PC-9 (cell line): ENCODE measurements at regions not wholly inside any gene's neighbourhood (a gene's known extent, or its start where the extent isn't known, plus 50 kb on each side); places are given as distances from the start of the nearest gene placed in this dataset.

ENCODE experiments used
- BruUV-seq: library from RNA; stranded (reverse); fragments of 400-500 nt; replicated peaks from 2 replicates; lab custom pipeline; 2021; lab: Mats Ljungman, UMichigan
- CTCF ChIA-PET: fragments of 300-600 bp; sonication (Branson Sonifier 250); formaldehyde crosslinking; loops from one replicate; lab custom pipeline; 2022; ENCODE audit warnings: antibody characterized with exemption; lab: Charles Lee
- POLR2A ChIA-PET: fragments of 300-600 bp; sonication (Branson Sonifier 250); formaldehyde crosslinking; loops from one replicate; lab custom pipeline; 2022; ENCODE audit warnings: antibody characterized with exemption; ENCODE audit not compliant: unreplicated experiment; lab: Charles Lee
- DNase-seq, 2 experiments: peaks; one replicate each; pipeline versions ENCODE4 v3.0.0 to v3.0.0-alpha.2; 2015 to 2022; ENCODE audit warnings: mixed read lengths in 1 of 2
- H2AFZ ChIP-seq: fragments of 200-600 bp; sonication (generic); 2 replicates; pipeline ENCODE4 v1.8.1; 2017; ENCODE audit warnings: antibody characterized with exemption
- H3F3A ChIP-seq: fragments of 200-600 bp; sonication (generic); 2 replicates; pipeline ENCODE4 v1.8.1; 2017; ENCODE audit warnings: antibody characterized with exemption, mild to moderate bottlenecking, low read depth; ENCODE audit not compliant: insufficient read depth
- H3K27ac ChIP-seq: fragments of 200-600 bp; sonication (generic); 2 replicates; pipeline ENCODE4 v1.6.1; 2016; ENCODE audit warnings: mixed run types
- H3K27me3 ChIP-seq: fragments of 200-600 bp; sonication (generic); 2 replicates; pipeline ENCODE4 v1.6.1; 2016; ENCODE audit warnings: low read depth, mixed run types; ENCODE audit not compliant: insufficient read depth
- H3K36me3 ChIP-seq: fragments of 200-600 bp; sonication (generic); 2 replicates; pipeline ENCODE4 v1.6.1; 2016; ENCODE audit warnings: low read depth, mixed run types
- H3K4me1 ChIP-seq: fragments of 200-600 bp; sonication (generic); replicated peaks from 2 replicates; pipeline ENCODE4 v1.6.1; 2016; ENCODE audit warnings: mixed run types; ENCODE audit not compliant: insufficient read depth
- H3K4me2 ChIP-seq: fragments of 200-600 bp; sonication (generic); 2 replicates; pipeline ENCODE4 v1.6.1; 2017; ENCODE audit warnings: mixed run types
- H3K4me3 ChIP-seq: fragments of 200-600 bp; sonication (generic); 2 replicates; pipeline ENCODE4 v1.6.1; 2016; ENCODE audit warnings: mixed run types
- H3K79me2 ChIP-seq: fragments of 200-600 bp; sonication (generic); 2 replicates; pipeline ENCODE4 v1.6.1; 2017; ENCODE audit warnings: low read depth, mixed run types
- H3K9me2 ChIP-seq: fragments of 200-600 bp; sonication (generic); 2 replicates; pipeline ENCODE4 v1.8.1; 2017; ENCODE audit warnings: mild to moderate bottlenecking; ENCODE audit not compliant: insufficient read depth
- H3K9me3 ChIP-seq: fragments of 200-600 bp; sonication (generic); 2 replicates; pipeline ENCODE4 v1.8.1; 2016; ENCODE audit warnings: low read depth; ENCODE audit not compliant: insufficient read depth
- H4K20me1 ChIP-seq: fragments of 200-600 bp; sonication (generic); 2 replicates; pipeline ENCODE4 v1.8.1; 2017; ENCODE audit not compliant: insufficient read depth
- EZH2 ChIP-seq: fragments of 200-600 bp; sonication (generic); IDR thresholded peaks from 2 replicates; pipeline ENCODE4 v1.8.0; 2017; ENCODE audit warnings: antibody characterized with exemption, low read depth
- intact Hi-C: fragments of 100-400 bp; cut with micrococcal nuclease; formaldehyde crosslinking; loops from one replicate; pipeline ENCODE4 v1.10.0; 2022; ENCODE audit not compliant: unreplicated experiment
- TF ChIP-seq, protein P1 (sequence below): fragments of 200-600 bp; sonication (generic); conservative IDR thresholded peaks from 2 replicates; pipeline ENCODE4 v1.6.1; 2017; ENCODE audit warnings: mixed run types, antibody characterized with exemption, mild to moderate bottlenecking, moderate library complexity

DNA sequence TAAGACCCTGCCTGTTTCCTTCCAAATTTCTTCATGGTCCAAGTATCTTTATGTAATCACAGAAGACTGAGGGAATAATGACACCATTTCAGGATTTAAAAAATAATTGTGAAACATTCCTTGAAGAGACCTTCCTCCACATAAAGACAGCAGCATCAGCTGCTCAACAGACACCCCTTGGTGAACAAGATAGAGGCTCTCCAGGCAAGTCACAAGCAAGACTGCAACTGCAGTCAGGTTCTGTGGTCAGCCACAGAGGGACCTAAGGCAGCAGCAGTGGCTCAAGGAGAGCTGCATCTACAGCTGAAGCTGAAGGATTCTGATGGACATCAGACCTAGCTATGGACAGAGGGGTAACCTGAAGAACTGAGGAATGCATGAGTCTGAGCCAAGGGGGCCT is 97.2 kb upstream of the C3orf80 start:
- intact Hi-C loops, result no loop called here
- Histone ChIP-seq H3K79me2 (no peaks in the 10 kb centered on the region), H3K9me2 (no peaks in the 10 kb centered on the region), H3K4me3 (no peak overlapping the region), H2AFZ (no peak overlapping the region), H3K27ac (no peak overlapping the region), H3K36me3 (no peaks in the 10 kb centered on the region), H3K4me1 (peaks cover 19% of the 10 kb centered on the region), H4K20me1 (no peaks in the 10 kb centered on the region), H3K9me3 (no peaks in the 10 kb centered on the region), H3K27me3 (no peaks in the 10 kb centered on the region), H3F3A (peaks cover 16% of the 10 kb centered on the region; the same call in 1 of the 2 replicates), H3K4me2 (no peak overlapping the region)
- TF ChIP-seq, protein P1, sequence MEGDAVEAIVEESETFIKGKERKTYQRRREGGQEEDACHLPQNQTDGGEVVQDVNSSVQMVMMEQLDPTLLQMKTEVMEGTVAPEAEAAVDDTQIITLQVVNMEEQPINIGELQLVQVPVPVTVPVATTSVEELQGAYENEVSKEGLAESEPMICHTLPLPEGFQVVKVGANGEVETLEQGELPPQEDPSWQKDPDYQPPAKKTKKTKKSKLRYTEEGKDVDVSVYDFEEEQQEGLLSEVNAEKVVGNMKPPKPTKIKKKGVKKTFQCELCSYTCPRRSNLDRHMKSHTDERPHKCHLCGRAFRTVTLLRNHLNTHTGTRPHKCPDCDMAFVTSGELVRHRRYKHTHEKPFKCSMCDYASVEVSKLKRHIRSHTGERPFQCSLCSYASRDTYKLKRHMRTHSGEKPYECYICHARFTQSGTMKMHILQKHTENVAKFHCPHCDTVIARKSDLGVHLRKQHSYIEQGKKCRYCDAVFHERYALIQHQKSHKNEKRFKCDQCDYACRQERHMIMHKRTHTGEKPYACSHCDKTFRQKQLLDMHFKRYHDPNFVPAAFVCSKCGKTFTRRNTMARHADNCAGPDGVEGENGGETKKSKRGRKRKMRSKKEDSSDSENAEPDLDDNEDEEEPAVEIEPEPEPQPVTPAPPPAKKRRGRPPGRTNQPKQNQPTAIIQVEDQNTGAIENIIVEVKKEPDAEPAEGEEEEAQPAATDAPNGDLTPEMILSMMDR, result no peak
- no peak for TF ChIP-seq EZH2
- no peak for DNase-seq
- ChIA-PET CTCF (no interaction called here), POLR2A (interaction anchor here (0.6 kb wide), 1 partner anchor 15 kb away, joined by 10 read pairs; no protein-coding TSS in a partner anchor)
- no TSS peak for BruUV-seq

DNA sequence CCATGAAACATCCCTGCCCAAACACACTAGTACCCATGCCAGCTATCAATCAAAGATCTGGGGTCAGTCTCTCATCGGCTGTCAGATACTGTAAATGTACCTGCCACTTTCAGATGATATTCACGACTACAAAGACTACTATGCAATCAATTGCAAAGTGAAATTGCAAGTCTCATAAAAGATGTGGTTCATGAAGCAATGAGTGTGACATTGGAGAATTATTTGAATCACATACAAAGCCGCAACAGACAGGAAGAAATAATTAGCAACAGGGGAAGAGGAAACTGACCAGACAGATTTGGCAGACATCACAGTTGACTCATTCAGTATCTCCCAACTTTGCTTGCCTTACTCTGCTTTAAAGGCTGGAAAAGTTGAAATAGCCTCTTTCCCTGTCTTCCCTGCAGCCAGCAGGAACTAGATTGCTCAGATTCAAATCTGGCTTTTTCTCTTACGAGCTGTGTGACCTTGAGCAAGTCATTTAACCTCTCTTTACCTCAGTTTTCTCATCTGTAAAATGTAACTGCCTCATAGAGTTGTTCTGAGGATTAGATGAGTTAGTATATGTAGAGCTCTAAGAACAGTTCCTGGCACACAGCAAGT is 95.7 kb upstream of the C3orf80 start:
- CTCF ChIA-PET, result no interaction called here
- intact Hi-C loops, result loop anchor here (10.0 kb wide), 1 partner anchor 95 kb away; no protein-coding TSS in a partner anchor
- Histone ChIP-seq H2AFZ (peak overlapping the region; percentile 36; the same call in 1 of the 2 replicates), H3K79me2 (no peaks in the 10 kb centered on the region), H3F3A (peaks cover 22% of the 10 kb centered on the region; the same call in 1 of the 2 replicates), H4K20me1 (no peaks in the 10 kb centered on the region), H3K36me3 (no peaks in the 10 kb centered on the region), H3K9me3 (no peaks in the 10 kb centered on the region), H3K9me2 (no peaks in the 10 kb centered on the region), H3K4me2 (peak overlapping the region; percentile 48), H3K4me1 (peaks cover 30% of the 10 kb centered on the region), H3K4me3 (0 out of 2 replicates have a peak overlapping the region, but pooled peaks have one; percentile 7), H3K27ac (peak overlapping the region; percentile 80), H3K27me3 (no peaks in the 10 kb centered on the region)
- POLR2A ChIA-PET, result no interaction called here
- peak in 1 of 2 experiments; percentile 77 for DNase-seq
- BruUV-seq, result no TSS peak
- no peak for TF ChIP-seq EZH2
- TF ChIP-seq, protein P1, result no peak

DNA sequence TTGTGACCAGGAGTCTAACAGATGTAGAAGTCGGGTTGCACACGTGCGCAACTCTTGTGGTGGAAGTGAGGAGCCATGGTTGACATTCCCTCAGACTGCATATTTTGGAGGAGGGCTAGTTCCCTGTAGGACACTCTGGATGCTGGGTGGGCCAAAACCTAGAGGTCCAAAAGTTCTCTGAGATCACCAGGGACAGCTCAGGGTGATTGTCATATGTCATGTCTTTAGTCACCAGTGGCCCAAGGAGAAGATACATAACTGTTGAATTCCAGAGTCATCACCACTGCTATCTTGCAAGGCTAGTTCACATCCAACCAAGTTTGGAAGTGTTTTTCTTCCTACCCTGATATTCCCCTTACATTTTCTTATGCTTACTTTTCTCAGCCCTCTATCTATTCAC is 95.2 kb upstream of the C3orf80 start:
- H3K4me1 ChIP-seq, result peaks cover 35% of the 10 kb centered on the region
- TF ChIP-seq EZH2, result no peak
- TF ChIP-seq, protein P1, result no peak
- no peak for DNase-seq
- H3K9me2 ChIP-seq, result no peaks in the 10 kb centered on the region
- intact Hi-C loops, result loop anchor here (10.0 kb wide), 1 partner anchor 95 kb away; no protein-coding TSS in a partner anchor
- peak overlapping the region; percentile 80 for H3K27ac ChIP-seq
- ChIA-PET POLR2A (no interaction called here), CTCF (no interaction called here)
- no peak overlapping the region for H2AFZ ChIP-seq
- no peaks in the 10 kb centered on the region for H3K27me3 ChIP-seq
- H3F3A ChIP-seq, result peaks cover 24% of the 10 kb centered on the region; the same call in 1 of the 2 replicates
- H3K4me3 ChIP-seq, result no peak overlapping the region
- H3K36me3 ChIP-seq, result no peaks in the 10 kb centered on the region
- H3K4me2 ChIP-seq, result peak overlapping the region; percentile 48; the same call in 1 of the 2 replicates
- BruUV-seq, result no TSS peak
- H4K20me1 ChIP-seq, result no peaks in the 10 kb centered on the region
- no peaks in the 10 kb centered on the region for H3K79me2 ChIP-seq
- H3K9me3 ChIP-seq, result no peaks in the 10 kb centered on the region
